Ovary (tissue), 7 donors: ENCODE measurements at regions not wholly inside any gene's neighbourhood (a gene's known extent, or its start where the extent isn't known, plus 50 kb on each side); places are given as distances from the start of the nearest gene placed in this dataset.
"Not testable (repeated sequence)": the region's sequence is repeated elsewhere in the genome, so short reads cannot be mapped to it uniquely, and the experiment has no call there.

Experiments used
- DNase-seq, 5 donors: peaks; one replicate each; pipeline ENCODE4 v3.0.0-alpha.2; 2019 to 2020
- H3K27ac ChIP-seq, 2 donors: fragments of 200-600 bp; one replicate each; pipeline versions ENCODE4 v1.5.1 to v1.8.0; 2019 to 2022
- H3K27me3 ChIP-seq: fragments of 200-600 bp; one replicate; pipeline ENCODE4 v1.8.0; 2022
- H3K36me3 ChIP-seq: fragments of 200-600 bp; sonication (generic); one replicate; pipeline ENCODE4 v1.5.1; 2019
- H3K4me1 ChIP-seq: one replicate; pipeline ENCODE4 v1.8.1; 2013; ENCODE audit warnings: mild to moderate bottlenecking, moderate library complexity; ENCODE audit not compliant: insufficient read depth
- H3K4me3 ChIP-seq: fragments of 200-600 bp; sonication (generic); one replicate; pipeline ENCODE4 v1.5.1; 2017
- H3K9me3 ChIP-seq, 2 donors: fragments of 200-600 bp in 1 of 2; sonication (generic) in 1 of 2; one replicate each; pipeline versions ENCODE4 v1.5.1 to v1.8.1; 2013 to 2019; ENCODE audit warnings: mild to moderate bottlenecking in 1 of 2, moderate library complexity in 1 of 2
- EP300 ChIP-seq: sonication (generic); formaldehyde crosslinking; IDR thresholded peaks from one replicate; pipeline ENCODE4 v1.6.1; 2017; ENCODE audit warnings: antibody characterized with exemption
- POLR2A ChIP-seq: fragments of 450-650 bp; IDR thresholded peaks from one replicate; pipeline ENCODE4 v1.6.1; 2017; ENCODE audit warnings: antibody characterized with exemption, mild to moderate bottlenecking, moderate library complexity
- WGBS, 3 donors: extraction: QIAGEN DNeasy Blood & Tissue Kit in 1 of 3; methylation state at CpG; one replicate each; pipeline versions ENCODE4 v1.1.5 to v1.1.7; 2013 to 2017; 5-methylcytosine and 5-hydroxymethylcytosine counted together
- intact Hi-C, 4 donors: fragments of 100-400 bp; cut with DNase I; formaldehyde crosslinking; loops; one replicate each; pipeline versions ENCODE4 v1.11.0 to v1.15.1; 2022 to 2023
- TF ChIP-seq, protein P1 (sequence below), 3 donors: fragments of 450-650 bp in 2 of 3; fragments of 200-600 bp in 1 of 3; IDR thresholded peaks; one replicate each; pipeline versions ENCODE4 v1.5.1 to v1.8.0; 2016 to 2022; ENCODE audit warnings: antibody characterized with exemption in 3 of 3, mild to moderate bottlenecking in 1 of 3
- donor health status: DM: no; HTN: no; CAD: no; lungs with moderate emphysema.
- donor health status: DM: no; HTN: no; CAD: no.
- donor health status: Bipolar disorder and iron deficiency.
- donor health status: DM: no; HTN: no; CAD: no.
- donor health status: DM: yes; HTN: yes; CAD: no.

- intact Hi-C loops, result no loop called here
- WGBS, 3 donors, result 69 to 77% (median 77%) methylated on average over 4 of the region's 4 CpGs
- DNase-seq, result no peak
- Histone ChIP-seq H3K36me3 (no peaks in the 10 kb centered on the region), H3K9me3 (no peaks in the 10 kb centered on the region), H3K27me3 (no peaks in the 10 kb centered on the region), H3K4me3 (no peak overlapping the region), H3K4me1 (no peaks in the 10 kb centered on the region), H3K27ac (no peak overlapping the region)
- TF ChIP-seq, protein P1, sequence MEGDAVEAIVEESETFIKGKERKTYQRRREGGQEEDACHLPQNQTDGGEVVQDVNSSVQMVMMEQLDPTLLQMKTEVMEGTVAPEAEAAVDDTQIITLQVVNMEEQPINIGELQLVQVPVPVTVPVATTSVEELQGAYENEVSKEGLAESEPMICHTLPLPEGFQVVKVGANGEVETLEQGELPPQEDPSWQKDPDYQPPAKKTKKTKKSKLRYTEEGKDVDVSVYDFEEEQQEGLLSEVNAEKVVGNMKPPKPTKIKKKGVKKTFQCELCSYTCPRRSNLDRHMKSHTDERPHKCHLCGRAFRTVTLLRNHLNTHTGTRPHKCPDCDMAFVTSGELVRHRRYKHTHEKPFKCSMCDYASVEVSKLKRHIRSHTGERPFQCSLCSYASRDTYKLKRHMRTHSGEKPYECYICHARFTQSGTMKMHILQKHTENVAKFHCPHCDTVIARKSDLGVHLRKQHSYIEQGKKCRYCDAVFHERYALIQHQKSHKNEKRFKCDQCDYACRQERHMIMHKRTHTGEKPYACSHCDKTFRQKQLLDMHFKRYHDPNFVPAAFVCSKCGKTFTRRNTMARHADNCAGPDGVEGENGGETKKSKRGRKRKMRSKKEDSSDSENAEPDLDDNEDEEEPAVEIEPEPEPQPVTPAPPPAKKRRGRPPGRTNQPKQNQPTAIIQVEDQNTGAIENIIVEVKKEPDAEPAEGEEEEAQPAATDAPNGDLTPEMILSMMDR (IDR thresholded peaks at IDR 0.05), result no peak
- TF ChIP-seq POLR2A, result no peak
- no peak for TF ChIP-seq EP300
Observed at GRCh38 chr15:91356083-91356482, 256.0 kb downstream of the SV2B start.

- TF ChIP-seq EP300 (no peak), POLR2A (no peak)
- TF ChIP-seq, protein P1 (IDR thresholded peaks at IDR 0.05), result no peak
- Histone ChIP-seq H3K27me3 (no peaks in the 10 kb centered on the region), H3K4me3 (no peak overlapping the region), H3K36me3 (no peaks in the 10 kb centered on the region), H3K27ac (no peak overlapping the region), H3K9me3 (no peaks in the 10 kb centered on the region), H3K4me1 (no peaks in the 10 kb centered on the region)
- intact Hi-C loops, result no loop called here
- no peak for DNase-seq
- 51 to 56% (median 52%) methylated on average over 3 of the region's 3 CpGs for WGBS, 3 donors
Observed at GRCh38 chr15:91357011-91357410, 257.0 kb downstream of the SV2B start.

GRCh38 chr15:91357486-91357885 lies 257.4 kb downstream of the SV2B start:
- DNase-seq, result no peak
- no peak for TF ChIP-seq POLR2A
- TF ChIP-seq EP300, result no peak
- TF ChIP-seq, protein P1 (IDR thresholded peaks at IDR 0.05), result no peak
- Histone ChIP-seq H3K9me3 (no peaks in the 10 kb centered on the region), H3K27me3 (no peaks in the 10 kb centered on the region), H3K27ac (no peak overlapping the region), H3K4me3 (no peak overlapping the region), H3K4me1 (no peaks in the 10 kb centered on the region), H3K36me3 (no peaks in the 10 kb centered on the region)
- intact Hi-C loops, result no loop called here
- WGBS, 3 donors, result 64 to 71% (median 64%) methylated on average over 10 of the region's 10 CpGs

DNA sequence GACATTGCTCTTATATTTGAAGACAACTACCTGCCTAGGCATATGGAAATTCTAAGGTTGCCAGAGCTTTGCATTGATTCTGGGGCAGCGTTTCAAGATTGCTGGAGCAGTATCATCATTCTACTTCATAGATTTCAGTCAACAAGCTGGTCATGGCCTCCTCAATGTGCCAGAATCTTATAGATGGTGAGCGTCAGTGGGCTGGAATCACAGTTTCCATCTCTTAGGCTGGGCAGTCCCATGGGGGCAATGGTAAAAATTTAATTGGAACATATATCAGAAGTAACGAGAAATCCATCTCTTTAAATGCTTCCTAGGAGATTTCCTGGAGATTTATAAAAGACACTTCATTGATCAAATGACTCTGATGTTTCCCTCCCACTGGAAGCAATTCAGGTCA lies 258.3 kb downstream of the SV2B start:
- TF ChIP-seq, protein P1 (IDR thresholded peaks at IDR 0.05), result no peak
- TF ChIP-seq POLR2A (no peak), EP300 (no peak)
- intact Hi-C loops, result no loop called here
- 66 to 81% (median 70%) methylated on average over 3 of the region's 3 CpGs for WGBS, 3 donors
- Histone ChIP-seq H3K9me3 (no peaks in the 10 kb centered on the region), H3K36me3 (no peaks in the 10 kb centered on the region), H3K27me3 (no peaks in the 10 kb centered on the region), H3K4me3 (no peak overlapping the region), H3K4me1 (no peaks in the 10 kb centered on the region), H3K27ac (no peak overlapping the region)
- no peak for DNase-seq

- H3K4me1 ChIP-seq, H3K4me3 ChIP-seq, H3K27ac ChIP-seq, intact Hi-C loops, DNase-seq, H3K36me3 ChIP-seq, H3K9me3 ChIP-seq, H3K27me3 ChIP-seq: not testable (repeated sequence)
- WGBS, 3 donors, result 73 to 80% (median 76%) methylated on average over 3 of the region's 3 CpGs
Observed at GRCh38 chr15:91361696-91362095, 261.6 kb downstream of the SV2B start.
